ENCODE measurements at regions not wholly inside any gene's neighbourhood (a gene's known extent, or its start where the extent isn't known, plus 50 kb on each side); places are given as distances from the start of the nearest gene placed in this dataset.

DNA sequence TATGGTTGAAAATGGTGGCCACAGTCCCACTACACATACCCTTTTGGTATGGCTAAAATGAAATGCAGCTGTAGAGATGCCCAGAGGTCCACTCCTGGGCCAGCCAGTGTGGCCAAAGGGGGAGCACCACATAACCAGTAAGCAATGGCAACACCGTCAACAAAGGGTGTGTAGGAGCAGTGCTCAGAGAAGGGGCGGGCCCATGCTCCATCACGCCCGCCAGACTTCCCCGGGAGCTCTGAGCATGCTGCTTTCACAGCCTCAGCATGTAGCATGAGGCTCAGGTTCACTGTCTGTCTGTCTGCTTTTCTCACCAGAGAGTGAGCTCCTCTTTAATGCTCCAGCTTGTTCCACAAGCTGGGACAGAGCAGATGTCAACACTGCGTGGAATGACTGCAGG, 537.6 kb downstream of the MATN1 start:
- TF ChIP-seq HDAC2 (IDR thresholded peaks at IDR 0.05) (no peak), POLR2A (IDR thresholded peaks at IDR 0.05; ENCODE audit: low read length) (no peak), EHMT2 (IDR thresholded peaks at IDR 0.05; ENCODE audit: low read depth) (no peak), TP53 (CRISPR knock-in tag; IDR thresholded peaks at IDR 0.05) (no peak)
- TF ChIP-seq, protein P1, sequence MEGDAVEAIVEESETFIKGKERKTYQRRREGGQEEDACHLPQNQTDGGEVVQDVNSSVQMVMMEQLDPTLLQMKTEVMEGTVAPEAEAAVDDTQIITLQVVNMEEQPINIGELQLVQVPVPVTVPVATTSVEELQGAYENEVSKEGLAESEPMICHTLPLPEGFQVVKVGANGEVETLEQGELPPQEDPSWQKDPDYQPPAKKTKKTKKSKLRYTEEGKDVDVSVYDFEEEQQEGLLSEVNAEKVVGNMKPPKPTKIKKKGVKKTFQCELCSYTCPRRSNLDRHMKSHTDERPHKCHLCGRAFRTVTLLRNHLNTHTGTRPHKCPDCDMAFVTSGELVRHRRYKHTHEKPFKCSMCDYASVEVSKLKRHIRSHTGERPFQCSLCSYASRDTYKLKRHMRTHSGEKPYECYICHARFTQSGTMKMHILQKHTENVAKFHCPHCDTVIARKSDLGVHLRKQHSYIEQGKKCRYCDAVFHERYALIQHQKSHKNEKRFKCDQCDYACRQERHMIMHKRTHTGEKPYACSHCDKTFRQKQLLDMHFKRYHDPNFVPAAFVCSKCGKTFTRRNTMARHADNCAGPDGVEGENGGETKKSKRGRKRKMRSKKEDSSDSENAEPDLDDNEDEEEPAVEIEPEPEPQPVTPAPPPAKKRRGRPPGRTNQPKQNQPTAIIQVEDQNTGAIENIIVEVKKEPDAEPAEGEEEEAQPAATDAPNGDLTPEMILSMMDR (IDR thresholded peaks at IDR 0.05), result no peak
- TF ChIP-seq, protein P2, sequence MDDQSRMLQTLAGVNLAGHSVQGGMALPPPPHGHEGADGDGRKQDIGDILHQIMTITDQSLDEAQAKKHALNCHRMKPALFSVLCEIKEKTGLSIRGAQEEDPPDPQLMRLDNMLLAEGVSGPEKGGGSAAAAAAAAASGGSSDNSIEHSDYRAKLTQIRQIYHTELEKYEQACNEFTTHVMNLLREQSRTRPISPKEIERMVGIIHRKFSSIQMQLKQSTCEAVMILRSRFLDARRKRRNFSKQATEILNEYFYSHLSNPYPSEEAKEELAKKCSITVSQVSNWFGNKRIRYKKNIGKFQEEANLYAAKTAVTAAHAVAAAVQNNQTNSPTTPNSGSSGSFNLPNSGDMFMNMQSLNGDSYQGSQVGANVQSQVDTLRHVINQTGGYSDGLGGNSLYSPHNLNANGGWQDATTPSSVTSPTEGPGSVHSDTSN (IDR thresholded peaks at IDR 0.05), result no peak
